K562 (cell line): ENCODE measurements at regions not wholly inside any gene's neighbourhood (a gene's known extent, or its start where the extent isn't known, plus 50 kb on each side); places are given as distances from the start of the nearest gene placed in this dataset.

Experiments used
- KAT7 ChIP-seq: sonication (generic); formaldehyde crosslinking; IDR thresholded peaks from 2 replicates; pipeline ENCODE4 v1.8.0; 2022; ENCODE audit warnings: missing genetic modification reagents, mild to moderate bottlenecking, borderline replicate concordance
- KLF1 ChIP-seq: fragments of 450-650 bp; IDR thresholded peaks from 2 replicates; pipeline ENCODE4 v1.6.1; 2016; ENCODE audit warnings: missing genetic modification characterization, missing compliant biosample characterization
- MTF1 ChIP-seq: fragments of 250-450 bp; sonication (Bioruptor Pico); IDR thresholded peaks from 2 replicates; pipeline ENCODE4 v1.9.0; 2021; ENCODE audit warnings: moderate library complexity, mild to moderate bottlenecking, inconsistent platforms, borderline replicate concordance
- RBBP5 ChIP-seq: fragments of 200-600 bp; sonication (generic); IDR thresholded peaks from 2 replicates; pipeline ENCODE4 v1.6.1; 2012; ENCODE audit warnings: borderline replicate concordance, mild to moderate bottlenecking, low read length, control low read depth, inconsistent platforms; ENCODE audit not compliant: insufficient read depth, poor library complexity, severe bottlenecking
- RBM22 ChIP-seq: fragments of 200-400 bp; formaldehyde crosslinking; IDR thresholded peaks from 2 replicates; pipeline ENCODE4 v1.6.1; 2018; ENCODE audit warnings: low read length, low read depth; ENCODE audit not compliant: poor library complexity, severe bottlenecking
- SAFB ChIP-seq: fragments of 200-400 bp; formaldehyde crosslinking; IDR thresholded peaks from 2 replicates; pipeline ENCODE4 v1.6.1; 2017; ENCODE audit warnings: low read depth, low read length, borderline replicate concordance
- SNRNP70 ChIP-seq: fragments of 200-400 bp; formaldehyde crosslinking; optimal IDR thresholded peaks from 2 replicates; pipeline ENCODE3; 2017; ENCODE audit warnings: low read depth, low read length
- ZNF699 ChIP-seq: fragments of 250-450 bp; sonication (Bioruptor Pico); IDR thresholded peaks from 2 replicates; pipeline ENCODE4 v1.8.0; 2021; ENCODE audit warnings: mild to moderate bottlenecking, moderate library complexity; ENCODE audit not compliant: insufficient replicate concordance
- TF ChIP-seq, protein P1 (sequence below): fragments of 250-450 bp; sonication (Bioruptor Pico); IDR thresholded peaks from 2 replicates; pipeline ENCODE4 v1.5.1; 2021; ENCODE audit warnings: mild to moderate bottlenecking
- TF ChIP-seq, protein P2 (sequence below): fragments of 450-650 bp; IDR thresholded peaks from 2 replicates; pipeline ENCODE4 v1.6.1; 2016; ENCODE audit warnings: borderline replicate concordance
- TF ChIP-seq, protein P3 (sequence below), 2 experiments: fragments of 450-650 bp in 1 of 2; IDR thresholded peaks; 2 replicates each; pipeline ENCODE4 v1.6.1; 2011 to 2017; ENCODE audit warnings: low read depth in 2 of 2, antibody characterized with exemption in 1 of 2, borderline replicate concordance in 1 of 2, low read length in 1 of 2, mild to moderate bottlenecking in 1 of 2, mixed read lengths in 1 of 2; ENCODE audit not compliant: control insufficient read depth in 1 of 2
- TF ChIP-seq, protein P4 (sequence below): IDR thresholded peaks from 2 replicates; pipeline ENCODE4 v1.6.1; 2012; ENCODE audit warnings: low read depth, low read length, improper control_type of control experiment, borderline replicate concordance

DNA sequence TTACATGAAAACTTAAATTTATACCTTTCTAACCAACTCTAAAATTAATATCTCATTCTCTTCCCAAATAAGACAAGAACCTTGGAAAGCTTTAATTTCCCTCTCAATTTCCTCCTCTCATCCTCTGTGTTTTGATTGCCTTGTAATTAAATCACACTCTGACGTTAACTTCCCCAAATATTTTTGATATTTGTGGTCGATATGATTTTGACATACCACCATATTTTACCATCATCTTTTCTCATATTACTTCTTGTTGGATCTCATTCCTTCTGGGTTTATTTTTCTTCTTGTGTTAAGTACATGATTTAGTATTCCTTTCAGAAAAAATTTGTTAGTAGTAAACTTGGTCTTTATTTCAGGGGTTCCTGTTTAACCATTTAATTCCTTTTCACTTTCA, 69.6 kb downstream of the RDH14 start (continued):
- TF ChIP-seq RBBP5, result no peak
- TF ChIP-seq RBM22, result no peak
- TF ChIP-seq KLF1, result no peak
- no peak for TF ChIP-seq ZNF699 (CRISPR knock-in tag)
- no peak for TF ChIP-seq SNRNP70
- no peak for TF ChIP-seq KAT7
- no peak for TF ChIP-seq SAFB
- TF ChIP-seq MTF1 (CRISPR knock-in tag), result no peak
- TF ChIP-seq, protein P1, sequence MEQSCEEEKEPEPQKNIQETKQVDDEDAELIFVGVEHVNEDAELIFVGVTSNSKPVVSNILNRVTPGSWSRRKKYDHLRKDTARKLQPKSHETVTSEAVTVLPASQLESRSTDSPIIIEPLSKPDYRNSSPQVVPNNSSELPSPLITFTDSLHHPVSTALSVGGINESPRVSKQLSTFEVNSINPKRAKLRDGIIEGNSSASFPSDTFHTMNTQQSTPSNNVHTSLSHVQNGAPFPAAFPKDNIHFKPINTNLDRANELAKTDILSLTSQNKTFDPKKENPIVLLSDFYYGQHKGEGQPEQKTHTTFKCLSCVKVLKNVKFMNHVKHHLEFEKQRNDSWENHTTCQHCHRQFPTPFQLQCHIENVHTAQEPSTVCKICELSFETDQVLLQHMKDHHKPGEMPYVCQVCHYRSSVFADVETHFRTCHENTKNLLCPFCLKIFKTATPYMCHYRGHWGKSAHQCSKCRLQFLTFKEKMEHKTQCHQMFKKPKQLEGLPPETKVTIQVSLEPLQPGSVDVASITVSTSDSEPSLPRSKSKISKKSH, result no peak
- TF ChIP-seq, protein P2, sequence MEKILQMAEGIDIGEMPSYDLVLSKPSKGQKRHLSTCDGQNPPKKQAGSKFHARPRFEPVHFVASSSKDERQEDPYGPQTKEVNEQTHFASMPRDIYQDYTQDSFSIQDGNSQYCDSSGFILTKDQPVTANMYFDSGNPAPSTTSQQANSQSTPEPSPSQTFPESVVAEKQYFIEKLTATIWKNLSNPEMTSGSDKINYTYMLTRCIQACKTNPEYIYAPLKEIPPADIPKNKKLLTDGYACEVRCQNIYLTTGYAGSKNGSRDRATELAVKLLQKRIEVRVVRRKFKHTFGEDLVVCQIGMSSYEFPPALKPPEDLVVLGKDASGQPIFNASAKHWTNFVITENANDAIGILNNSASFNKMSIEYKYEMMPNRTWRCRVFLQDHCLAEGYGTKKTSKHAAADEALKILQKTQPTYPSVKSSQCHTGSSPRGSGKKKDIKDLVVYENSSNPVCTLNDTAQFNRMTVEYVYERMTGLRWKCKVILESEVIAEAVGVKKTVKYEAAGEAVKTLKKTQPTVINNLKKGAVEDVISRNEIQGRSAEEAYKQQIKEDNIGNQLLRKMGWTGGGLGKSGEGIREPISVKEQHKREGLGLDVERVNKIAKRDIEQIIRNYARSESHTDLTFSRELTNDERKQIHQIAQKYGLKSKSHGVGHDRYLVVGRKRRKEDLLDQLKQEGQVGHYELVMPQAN, result no peak
- TF ChIP-seq, protein P3, sequence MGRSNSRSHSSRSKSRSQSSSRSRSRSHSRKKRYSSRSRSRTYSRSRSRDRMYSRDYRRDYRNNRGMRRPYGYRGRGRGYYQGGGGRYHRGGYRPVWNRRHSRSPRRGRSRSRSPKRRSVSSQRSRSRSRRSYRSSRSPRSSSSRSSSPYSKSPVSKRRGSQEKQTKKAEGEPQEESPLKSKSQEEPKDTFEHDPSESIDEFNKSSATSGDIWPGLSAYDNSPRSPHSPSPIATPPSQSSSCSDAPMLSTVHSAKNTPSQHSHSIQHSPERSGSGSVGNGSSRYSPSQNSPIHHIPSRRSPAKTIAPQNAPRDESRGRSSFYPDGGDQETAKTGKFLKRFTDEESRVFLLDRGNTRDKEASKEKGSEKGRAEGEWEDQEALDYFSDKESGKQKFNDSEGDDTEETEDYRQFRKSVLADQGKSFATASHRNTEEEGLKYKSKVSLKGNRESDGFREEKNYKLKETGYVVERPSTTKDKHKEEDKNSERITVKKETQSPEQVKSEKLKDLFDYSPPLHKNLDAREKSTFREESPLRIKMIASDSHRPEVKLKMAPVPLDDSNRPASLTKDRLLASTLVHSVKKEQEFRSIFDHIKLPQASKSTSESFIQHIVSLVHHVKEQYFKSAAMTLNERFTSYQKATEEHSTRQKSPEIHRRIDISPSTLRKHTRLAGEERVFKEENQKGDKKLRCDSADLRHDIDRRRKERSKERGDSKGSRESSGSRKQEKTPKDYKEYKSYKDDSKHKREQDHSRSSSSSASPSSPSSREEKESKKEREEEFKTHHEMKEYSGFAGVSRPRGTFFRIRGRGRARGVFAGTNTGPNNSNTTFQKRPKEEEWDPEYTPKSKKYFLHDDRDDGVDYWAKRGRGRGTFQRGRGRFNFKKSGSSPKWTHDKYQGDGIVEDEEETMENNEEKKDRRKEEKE (IDR thresholded peaks at IDR 0.05; ENCODE audit: borderline replicate concordance in 1 of 2, control insufficient read depth in 1 of 2, low read depth in 2 of 2, low read length in 1 of 2), result no peak
- TF ChIP-seq, protein P4, sequence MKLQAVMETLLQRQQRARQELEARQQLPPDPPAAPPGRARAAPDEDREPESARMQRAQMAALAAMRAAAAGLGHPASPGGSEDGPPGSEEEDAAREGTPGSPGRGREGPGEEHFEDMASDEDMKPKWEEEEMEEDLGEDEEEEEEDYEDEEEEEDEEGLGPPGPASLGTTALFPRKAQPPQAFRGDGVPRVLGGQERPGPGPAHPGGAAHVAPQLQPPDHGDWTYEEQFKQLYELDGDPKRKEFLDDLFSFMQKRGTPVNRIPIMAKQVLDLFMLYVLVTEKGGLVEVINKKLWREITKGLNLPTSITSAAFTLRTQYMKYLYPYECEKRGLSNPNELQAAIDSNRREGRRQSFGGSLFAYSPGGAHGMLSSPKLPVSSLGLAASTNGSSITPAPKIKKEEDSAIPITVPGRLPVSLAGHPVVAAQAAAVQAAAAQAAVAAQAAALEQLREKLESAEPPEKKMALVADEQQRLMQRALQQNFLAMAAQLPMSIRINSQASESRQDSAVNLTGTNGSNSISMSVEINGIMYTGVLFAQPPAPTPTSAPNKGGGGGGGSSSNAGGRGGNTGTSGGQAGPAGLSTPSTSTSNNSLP, result no peak
- TF ChIP-seq, all 486 proteins: peak for 0
